HUES48 (cell line): ENCODE measurements at regions not wholly inside any gene's neighbourhood (a gene's known extent, or its start where the extent isn't known, plus 50 kb on each side); places are given as distances from the start of the nearest gene placed in this dataset.

ENCODE experiments used
- H3K27ac ChIP-seq: one replicate; pipeline ENCODE4 v1.7.0; 2013; ENCODE audit warnings: low read depth, low read length, inconsistent platforms
- H3K27me3 ChIP-seq: 2 replicates; pipeline ENCODE4 v1.6.1; 2013; ENCODE audit warnings: mild to moderate bottlenecking, low read length; ENCODE audit not compliant: control insufficient read depth, insufficient read depth
- H3K36me3 ChIP-seq: 2 replicates; pipeline ENCODE4 v1.6.1; 2013; ENCODE audit warnings: low read length; ENCODE audit not compliant: control insufficient read depth, insufficient read depth
- H3K4me1 ChIP-seq: 2 replicates; pipeline ENCODE4 v1.6.1; 2013; ENCODE audit warnings: mild to moderate bottlenecking, low read length; ENCODE audit not compliant: control insufficient read depth, insufficient read depth
- H3K4me3 ChIP-seq: 2 replicates; pipeline ENCODE4 v1.5.1; 2013; ENCODE audit warnings: mild to moderate bottlenecking, low read depth, low read length
- H3K9ac ChIP-seq: 2 replicates; pipeline ENCODE4 v1.6.1; 2013; ENCODE audit warnings: mild to moderate bottlenecking, low read depth, low read length, moderate library complexity
- H3K9me3 ChIP-seq: 2 replicates; pipeline ENCODE4 v1.6.1; 2013; ENCODE audit warnings: low read length; ENCODE audit not compliant: control insufficient read depth, insufficient read depth

GRCh38 chr11:41970681-41971080 lies 511.2 kb upstream of the LRRC4C start:
- Histone ChIP-seq H3K9me3 (no peaks in the 10 kb centered on the region), H3K4me1 (no peaks in the 10 kb centered on the region), H3K27me3 (no peaks in the 10 kb centered on the region), H3K4me3 (no peak overlapping the region), H3K27ac (no peak overlapping the region), H3K36me3 (no peaks in the 10 kb centered on the region), H3K9ac (no peak overlapping the region)

GRCh38 chr11:41971592-41971991 lies 512.1 kb upstream of the LRRC4C start:
- no peaks in the 10 kb centered on the region for H3K9me3 ChIP-seq
- no peaks in the 10 kb centered on the region for H3K36me3 ChIP-seq
- H3K4me3 ChIP-seq, result no peak overlapping the region
- no peak overlapping the region for H3K9ac ChIP-seq
- no peaks in the 10 kb centered on the region for H3K4me1 ChIP-seq
- H3K27me3 ChIP-seq, result no peaks in the 10 kb centered on the region
- no peak overlapping the region for H3K27ac ChIP-seq

GRCh38 chr11:41978945-41979344 lies 519.5 kb upstream of the LRRC4C start:
- H3K27me3 ChIP-seq, result no peaks in the 10 kb centered on the region
- no peaks in the 10 kb centered on the region for H3K36me3 ChIP-seq
- H3K4me3 ChIP-seq, result no peak overlapping the region
- no peaks in the 10 kb centered on the region for H3K4me1 ChIP-seq
- no peaks in the 10 kb centered on the region for H3K9me3 ChIP-seq
- no peak overlapping the region for H3K9ac ChIP-seq
- H3K27ac ChIP-seq, result no peak overlapping the region

- Histone ChIP-seq H3K4me1 (no peaks in the 10 kb centered on the region), H3K9me3 (no peaks in the 10 kb centered on the region), H3K27ac (no peak overlapping the region), H3K27me3 (no peaks in the 10 kb centered on the region), H3K36me3 (no peaks in the 10 kb centered on the region), H3K4me3 (no peak overlapping the region), H3K9ac (no peak overlapping the region)
These were observed 521.3 kb upstream of the LRRC4C start for GRCh38 chr11:41980741-41981140.

GRCh38 chr11:41982276-41982675 lies 522.8 kb upstream of the LRRC4C start:
- Histone ChIP-seq H3K27ac (no peak overlapping the region), H3K27me3 (no peaks in the 10 kb centered on the region), H3K9ac (no peak overlapping the region), H3K36me3 (no peaks in the 10 kb centered on the region), H3K4me3 (no peak overlapping the region), H3K4me1 (no peaks in the 10 kb centered on the region), H3K9me3 (no peaks in the 10 kb centered on the region)

GRCh38 chr11:41982975-41983374 lies 523.5 kb upstream of the LRRC4C start:
- Histone ChIP-seq H3K4me3 (no peak overlapping the region), H3K36me3 (no peaks in the 10 kb centered on the region), H3K27ac (no peak overlapping the region)

GRCh38 chr11:41983475-41983874 lies 524.0 kb upstream of the LRRC4C start:
- H3K4me1 ChIP-seq, result no peaks in the 10 kb centered on the region
- no peak overlapping the region for H3K27ac ChIP-seq
- no peaks in the 10 kb centered on the region for H3K36me3 ChIP-seq
- H3K9ac ChIP-seq, result no peak overlapping the region
- H3K4me3 ChIP-seq, result no peak overlapping the region
- no peaks in the 10 kb centered on the region for H3K27me3 ChIP-seq
- no peaks in the 10 kb centered on the region for H3K9me3 ChIP-seq

More at GRCh38 chr11:41982975-41983374, 523.5 kb upstream of the LRRC4C start:
- no peaks in the 10 kb centered on the region for H3K27me3 ChIP-seq
- no peak overlapping the region for H3K9ac ChIP-seq
- no peaks in the 10 kb centered on the region for H3K4me1 ChIP-seq
- no peaks in the 10 kb centered on the region for H3K9me3 ChIP-seq

GRCh38 chr11:41984023-41984422 lies 524.6 kb upstream of the LRRC4C start:
- Histone ChIP-seq H3K4me3 (no peak overlapping the region), H3K9ac (no peak overlapping the region), H3K9me3 (no peaks in the 10 kb centered on the region), H3K4me1 (no peaks in the 10 kb centered on the region), H3K27me3 (no peaks in the 10 kb centered on the region), H3K36me3 (no peaks in the 10 kb centered on the region), H3K27ac (no peak overlapping the region)

- no peaks in the 10 kb centered on the region for H3K4me1 ChIP-seq
These were observed 526.3 kb upstream of the LRRC4C start for GRCh38 chr11:41985799-41986198.

GRCh38 chr11:41988951-41989572 lies 529.6 kb upstream of the LRRC4C start:
- Histone ChIP-seq H3K27ac (no peak overlapping the region), H3K27me3 (no peaks in the 10 kb centered on the region), H3K9ac (no peak overlapping the region)

More at GRCh38 chr11:41985799-41986198, 526.3 kb upstream of the LRRC4C start:
- no peaks in the 10 kb centered on the region for H3K36me3 ChIP-seq
- no peak overlapping the region for H3K4me3 ChIP-seq
- no peak overlapping the region for H3K27ac ChIP-seq
- H3K9me3 ChIP-seq, result no peaks in the 10 kb centered on the region
- no peak overlapping the region for H3K9ac ChIP-seq
- H3K27me3 ChIP-seq, result no peaks in the 10 kb centered on the region

GRCh38 chr11:41989823-41990380 lies 530.5 kb upstream of the LRRC4C start:
- no peaks in the 10 kb centered on the region for H3K4me1 ChIP-seq
- no peak overlapping the region for H3K9ac ChIP-seq
- no peaks in the 10 kb centered on the region for H3K27me3 ChIP-seq
- H3K9me3 ChIP-seq, result no peaks in the 10 kb centered on the region
- no peaks in the 10 kb centered on the region for H3K36me3 ChIP-seq
- H3K4me3 ChIP-seq, result no peak overlapping the region
- no peak overlapping the region for H3K27ac ChIP-seq

More at GRCh38 chr11:41988951-41989572, 529.6 kb upstream of the LRRC4C start:
- Histone ChIP-seq H3K9me3 (no peaks in the 10 kb centered on the region), H3K4me3 (no peak overlapping the region), H3K36me3 (no peaks in the 10 kb centered on the region), H3K4me1 (no peaks in the 10 kb centered on the region)
